CD4-positive, alpha-beta T cell treated with Interleukin-12 subunit alpha and Interleukin-12 subunit beta, for 1 hour (primary cell): ENCODE measurements at regions not wholly inside any gene's neighbourhood (a gene's known extent, or its start where the extent isn't known, plus 50 kb on each side); places are given as distances from the start of the nearest gene placed in this dataset.
"Not testable (repeated sequence)": the region's sequence is repeated elsewhere in the genome, so short reads cannot be mapped to it uniquely, and the experiment has no call there.

ENCODE experiments used
- DNase-seq: peaks from one replicate; pipeline ENCODE4 v3.0.0-alpha.2; 2020

DNA sequence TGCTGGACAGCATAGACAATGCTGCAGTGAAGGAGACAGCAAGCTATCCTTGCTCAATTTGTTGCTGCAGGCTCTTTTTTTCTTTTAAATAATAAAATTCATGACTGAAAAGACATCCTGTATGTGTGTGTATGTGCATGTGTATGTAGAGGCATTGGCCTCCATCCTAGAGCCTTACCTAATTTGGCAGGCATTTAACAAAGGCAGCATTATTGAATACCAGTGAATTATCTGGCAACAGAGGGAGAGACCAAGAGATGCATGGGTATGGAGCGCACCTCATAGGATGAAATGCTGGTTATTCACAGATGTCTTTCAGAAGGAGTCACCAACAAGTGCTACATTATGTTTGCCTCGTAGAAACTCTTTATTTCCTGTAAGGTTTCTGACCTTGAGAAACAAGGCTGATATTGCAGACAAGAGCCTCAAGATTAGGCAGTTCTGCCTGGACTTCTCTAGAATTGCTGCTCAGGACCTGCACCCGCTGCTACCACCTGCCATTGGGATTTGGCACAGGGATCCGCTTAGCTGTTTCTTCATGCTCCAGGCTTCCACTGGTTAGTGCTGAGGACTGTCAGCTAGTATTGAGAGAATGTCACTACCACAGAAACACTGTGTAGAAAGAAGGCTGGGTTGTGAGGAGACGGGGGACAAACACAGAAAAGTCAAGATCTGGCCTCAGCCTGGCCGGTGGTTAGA lies 247.7 kb upstream of the RFX3 start:
- DNase-seq = no peak

- DNase-seq = no peak
Observed at GRCh38 chr9:3769646-3770045, 243.8 kb upstream of the RFX3 start.

DNA sequence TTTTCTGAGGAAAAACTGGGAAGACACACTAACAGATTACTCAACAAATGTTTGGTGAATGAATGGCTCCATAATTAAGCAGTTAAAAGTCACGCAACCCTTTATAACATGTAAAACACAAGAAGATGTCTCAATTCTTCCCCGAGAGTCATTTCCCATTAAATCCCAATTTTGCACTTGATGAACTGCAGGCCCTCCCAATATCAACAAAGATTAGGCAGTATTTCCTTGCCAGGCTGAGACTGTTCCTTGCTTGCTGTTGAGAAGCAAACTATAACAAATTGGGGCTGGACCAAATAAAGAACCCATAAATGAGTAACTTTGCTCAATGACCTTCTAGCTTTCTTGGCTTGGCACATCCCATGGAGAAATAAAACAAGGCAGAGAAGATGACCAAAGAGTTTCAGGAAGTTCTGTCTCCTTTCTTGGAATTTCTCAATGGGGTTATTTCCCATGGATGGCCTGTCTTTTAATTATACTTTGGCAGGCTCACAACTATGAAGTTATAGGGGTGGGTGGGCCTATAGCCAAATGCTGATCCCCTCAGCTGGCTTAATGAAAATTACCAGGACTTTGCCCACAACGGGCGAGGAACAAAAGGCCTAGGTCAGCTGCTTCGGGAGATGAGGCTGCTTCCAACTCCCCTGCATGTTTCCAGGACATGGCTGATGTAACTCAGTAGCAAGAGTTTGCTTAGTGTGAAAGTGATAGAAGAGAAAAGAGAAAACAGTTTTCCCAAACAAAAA lies 243.1 kb upstream of the RFX3 start:
- DNase-seq = no peak

- DNase-seq = no peak
Observed at GRCh38 chr9:3768286-3768685, 242.5 kb upstream of the RFX3 start.

GRCh38 chr9:3762076-3762475 lies 236.3 kb upstream of the RFX3 start:
- no peak for DNase-seq

DNA sequence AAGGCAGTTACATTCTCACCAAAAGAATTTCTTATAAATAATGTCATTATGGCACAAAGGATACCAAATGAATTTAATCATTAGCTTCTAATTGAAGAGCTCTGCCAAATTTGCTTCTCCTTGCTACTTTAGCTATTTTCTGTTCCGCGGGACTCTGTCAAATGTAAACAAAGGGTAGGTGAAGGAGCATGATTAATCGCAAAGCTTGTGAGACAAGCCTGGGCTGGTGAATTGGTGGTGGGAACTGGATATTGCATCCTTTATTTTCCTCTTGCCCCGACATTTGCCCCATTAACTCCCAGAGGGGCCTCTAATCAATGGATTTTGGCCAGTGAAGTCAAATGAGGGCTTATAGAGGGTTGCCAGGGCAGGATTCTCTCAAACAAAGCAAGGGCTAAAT lies 234.2 kb upstream of the RFX3 start:
- DNase-seq = no peak

DNA sequence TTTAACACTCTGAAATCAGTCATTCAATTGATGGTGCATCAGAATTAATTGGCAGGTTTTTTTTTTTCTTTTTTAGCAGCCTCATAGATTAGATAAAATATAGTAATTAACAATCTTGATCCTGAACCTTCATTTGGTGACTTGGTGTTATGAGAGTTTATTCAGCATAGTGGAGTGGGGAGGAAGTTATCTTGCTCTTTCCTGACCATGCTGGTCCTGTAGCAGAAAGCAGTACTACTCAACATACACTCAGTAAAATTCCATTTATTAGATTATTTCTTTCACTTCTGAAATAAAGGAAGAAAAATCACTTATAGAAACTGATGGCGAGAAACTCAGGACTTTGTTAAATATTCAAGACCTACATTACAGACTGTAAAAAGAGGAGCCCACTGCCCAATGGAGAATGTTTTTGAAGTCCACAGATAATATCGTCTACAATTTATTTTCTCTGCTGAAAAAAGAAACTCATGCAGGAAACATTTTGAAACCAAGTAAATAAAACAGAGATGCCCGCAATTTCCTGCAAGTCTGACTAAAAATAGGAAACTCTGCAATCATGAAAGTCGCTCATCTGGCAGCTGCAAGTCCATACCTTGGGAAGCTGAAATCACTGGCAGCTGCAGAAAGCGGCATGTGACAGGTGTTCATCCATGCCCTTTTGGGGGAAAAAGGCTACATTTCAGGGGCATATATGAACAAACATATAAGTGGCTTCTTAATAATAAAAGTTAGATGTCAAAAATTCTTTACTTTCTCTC lies 233.2 kb upstream of the RFX3 start:
- peak; percentile 1 for DNase-seq

DNA sequence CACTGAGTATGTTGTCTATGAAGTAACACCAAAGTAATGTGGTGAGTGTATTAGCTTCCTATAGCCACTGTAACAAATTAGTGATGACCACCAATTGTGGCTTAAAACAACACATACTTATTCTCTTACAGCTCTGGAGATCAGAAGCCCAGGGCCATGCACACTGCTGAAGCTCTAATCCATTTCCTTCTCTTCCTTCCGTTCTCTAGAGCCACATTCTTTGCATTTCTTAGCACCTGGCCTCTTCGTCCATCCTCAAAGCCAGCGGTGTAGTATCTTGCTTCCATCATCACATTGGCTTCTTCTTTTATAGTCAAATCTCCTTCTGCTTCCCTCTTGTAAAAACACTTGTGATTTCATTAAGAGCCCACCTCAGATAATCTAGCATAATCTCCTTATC lies 230.3 kb upstream of the RFX3 start:
- no peak for DNase-seq

DNA sequence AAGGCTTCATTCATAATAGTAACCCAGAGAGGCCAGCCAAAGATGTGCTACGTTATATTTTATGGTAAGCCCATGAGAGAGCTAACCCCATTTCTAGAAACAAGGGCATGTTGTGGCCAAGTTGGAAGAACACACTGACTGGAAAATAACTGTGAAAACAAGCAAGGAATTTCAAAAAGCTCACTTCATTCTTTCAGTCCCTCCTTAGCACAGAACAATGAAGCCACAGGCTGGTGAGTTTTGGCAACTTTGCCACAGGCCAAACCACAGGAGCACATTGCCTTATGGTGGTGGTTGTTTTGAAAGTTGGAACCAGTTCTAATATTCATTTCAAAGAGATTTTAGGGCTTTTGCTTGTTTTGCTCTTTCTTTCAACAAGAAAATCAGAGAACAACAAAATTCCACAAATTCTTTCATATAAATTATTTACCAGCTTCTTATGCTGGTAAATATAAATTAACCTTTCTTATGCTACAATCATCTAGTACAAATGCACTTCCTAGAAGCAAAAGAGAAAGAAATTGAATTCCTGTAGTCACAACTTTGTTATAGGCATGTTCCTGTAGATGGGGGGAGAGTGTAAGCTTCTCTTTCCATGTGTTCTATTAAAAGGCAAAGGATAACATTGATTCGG lies 225.4 kb upstream of the RFX3 start:
- no peak for DNase-seq

DNA sequence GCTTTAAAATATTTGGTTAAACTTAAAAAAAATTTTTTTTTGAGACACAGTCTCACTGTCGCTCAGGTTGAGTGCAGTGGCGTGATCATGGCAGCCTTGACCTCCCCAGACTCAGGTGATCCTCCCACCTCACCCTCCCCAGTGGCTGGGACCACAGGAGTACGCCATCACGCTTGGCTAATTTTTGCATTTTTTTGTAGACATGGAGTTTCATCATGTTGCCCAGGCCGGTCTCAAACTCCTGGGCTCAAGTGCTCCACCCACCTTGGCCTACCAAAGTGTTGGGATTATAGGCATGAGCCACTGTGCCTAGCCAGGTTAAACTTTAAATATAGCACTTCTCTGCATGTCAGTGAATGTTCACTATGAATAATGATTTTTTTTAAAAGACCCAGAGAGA lies 224.5 kb upstream of the RFX3 start:
- DNase-seq = no peak

DNA sequence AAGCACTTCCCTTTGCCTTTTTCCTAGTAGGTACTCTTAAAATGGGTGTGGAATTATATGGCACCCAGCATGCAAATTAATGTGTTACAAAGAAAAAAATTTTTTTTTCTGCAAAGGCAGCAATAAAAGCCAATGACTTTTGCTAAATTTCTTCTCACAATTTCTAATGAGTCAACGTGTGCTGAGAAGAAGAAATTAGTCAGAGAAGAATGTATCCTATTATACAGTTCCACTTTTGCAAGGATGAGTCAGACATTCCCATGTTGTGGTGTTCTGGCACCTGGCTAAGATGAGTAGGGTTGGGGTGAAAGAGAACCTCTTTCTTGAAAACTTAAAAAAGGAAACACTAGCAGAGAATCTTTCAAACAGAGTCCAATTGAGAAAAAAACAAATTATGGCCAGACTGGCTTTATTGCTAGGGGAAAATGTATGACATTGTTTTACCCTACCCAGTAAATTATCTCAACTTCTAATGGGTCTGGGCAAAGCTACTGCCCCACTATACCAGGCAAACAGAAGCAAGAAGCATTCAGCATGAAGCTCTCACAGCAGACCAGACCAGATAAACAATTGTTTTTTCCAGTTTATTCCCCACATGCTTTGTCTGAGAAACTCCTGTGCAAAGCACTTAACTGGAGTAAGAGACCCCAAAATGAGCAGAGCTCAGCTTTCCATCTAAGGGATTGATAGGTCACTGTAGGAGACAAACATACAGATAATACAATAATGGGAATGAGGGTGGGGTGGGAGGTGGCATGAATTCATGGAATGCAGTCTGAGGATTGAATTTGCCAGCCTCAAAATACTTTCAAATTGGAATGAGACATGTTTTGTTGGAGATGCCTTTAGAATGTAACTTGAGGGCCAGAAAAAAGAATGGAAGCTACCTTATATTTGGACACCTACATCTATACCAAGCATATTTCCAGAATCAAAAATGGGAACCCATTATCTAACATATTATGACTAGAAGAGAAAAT lies 220.8 kb upstream of the RFX3 start:
- DNase-seq = no peak

DNA sequence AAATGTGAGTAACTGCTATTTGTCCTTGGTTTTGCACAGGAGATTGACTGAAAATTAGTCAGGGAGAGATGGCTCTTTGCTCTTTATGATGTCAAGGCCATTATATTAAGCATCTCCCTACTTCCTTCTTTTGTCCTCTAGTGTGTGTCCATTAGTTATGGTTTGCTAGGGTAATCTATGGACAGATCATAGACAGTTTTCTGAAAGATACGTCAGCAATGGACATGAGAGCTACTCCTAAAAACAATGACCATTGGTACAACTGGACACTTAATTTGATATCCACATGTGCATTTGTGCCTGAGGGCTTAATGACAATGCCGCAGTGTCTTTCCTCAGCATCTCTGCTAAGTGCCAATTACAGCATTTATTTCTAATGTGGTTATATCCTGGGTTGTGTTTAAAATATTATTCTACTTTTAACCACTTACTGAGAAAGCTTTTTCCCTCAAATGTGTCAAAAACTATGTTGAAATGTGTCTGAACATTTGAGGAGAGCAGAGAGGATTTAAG lies 218.2 kb upstream of the RFX3 start:
- DNase-seq = no peak

DNA sequence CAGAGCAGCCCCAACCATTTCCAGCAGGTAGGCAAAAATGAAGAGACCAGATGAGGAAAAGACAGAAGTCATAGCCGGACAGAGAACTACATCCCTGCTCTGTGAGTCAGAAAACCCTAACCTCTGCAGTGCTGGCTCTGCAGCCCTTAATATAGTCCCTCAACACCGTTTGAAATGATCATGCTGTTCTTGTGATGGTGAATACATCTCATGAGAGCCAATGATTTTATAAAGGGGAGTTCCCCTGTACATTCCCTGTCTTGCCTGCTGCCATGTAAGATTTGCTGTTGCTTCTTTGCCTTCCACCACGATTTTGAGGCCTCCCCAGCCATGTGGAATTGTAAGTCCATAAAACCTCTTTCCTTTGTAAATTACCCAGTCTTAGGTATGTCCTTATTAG lies 216.8 kb upstream of the RFX3 start:
- DNase-seq = no peak

- no peak for DNase-seq
Observed at GRCh38 chr9:3741729-3742128, 215.9 kb upstream of the RFX3 start.

- no peak for DNase-seq
Observed at GRCh38 chr9:3740690-3741419, 215.1 kb upstream of the RFX3 start.

DNA sequence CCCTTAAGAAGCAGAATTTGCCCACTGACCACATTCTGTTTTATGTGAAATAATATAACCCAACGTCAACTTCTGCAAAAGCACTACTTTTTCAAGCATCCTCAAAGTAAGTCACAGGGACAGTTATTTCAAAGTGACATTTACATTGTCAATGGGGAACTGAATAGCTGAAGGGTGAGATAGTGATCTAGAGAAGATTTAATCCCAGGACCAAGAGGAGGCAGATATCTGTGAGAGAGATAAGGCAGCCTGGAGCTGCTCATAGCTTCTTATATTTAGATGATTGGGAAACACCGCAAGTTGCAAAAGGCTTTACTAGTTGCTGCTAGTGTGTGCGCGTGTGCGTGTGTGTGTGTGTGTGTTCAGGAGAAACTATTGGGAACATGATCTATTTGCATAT lies 210.4 kb upstream of the RFX3 start:
- no peak for DNase-seq

DNA sequence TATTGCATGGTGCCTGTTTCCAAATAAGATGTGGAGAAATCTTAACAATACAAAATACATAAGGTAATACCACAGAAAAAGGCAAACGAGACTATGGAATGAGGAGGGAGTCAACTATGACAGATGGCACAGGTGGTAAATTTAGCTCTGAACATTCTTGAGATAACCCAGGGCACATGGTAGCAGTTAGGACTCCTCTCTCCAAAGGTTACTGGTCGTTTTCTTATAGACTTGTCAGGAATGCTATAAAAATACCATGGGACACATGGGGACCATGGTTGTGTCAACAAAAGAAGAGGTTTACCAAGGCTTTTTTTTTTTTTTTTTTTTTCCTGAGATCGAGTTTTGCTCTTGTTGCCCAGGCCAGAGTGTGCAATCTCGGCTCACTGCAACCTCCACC lies 209.4 kb upstream of the RFX3 start:
- no peak for DNase-seq

- not testable (repeated sequence) for DNase-seq
Observed at GRCh38 chr9:3733527-3734262, 207.9 kb upstream of the RFX3 start.

DNA sequence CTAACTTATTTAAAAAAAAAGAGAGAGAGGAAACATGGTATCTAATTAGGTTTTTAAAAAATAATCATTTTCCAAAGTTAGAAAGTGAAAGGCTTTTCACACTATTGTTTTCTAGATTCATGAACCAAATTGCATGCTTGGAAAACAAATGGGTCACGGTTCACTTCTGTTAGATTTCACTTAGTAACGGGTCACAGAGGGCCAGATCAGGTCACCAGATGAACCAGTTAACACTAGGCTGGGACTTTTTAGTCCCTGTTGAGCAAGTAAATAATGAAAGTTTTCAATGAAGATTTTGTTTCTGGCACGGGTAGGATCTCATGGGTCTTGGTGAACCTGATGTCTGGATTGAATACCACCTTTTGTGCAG lies 207.2 kb upstream of the RFX3 start:
- DNase-seq = no peak
